Right kidney (tissue), 1 donor: ENCODE measurements at regions not wholly inside any gene's neighbourhood (a gene's known extent, or its start where the extent isn't known, plus 50 kb on each side); places are given as distances from the start of the nearest gene placed in this dataset.
"Not testable (repeated sequence)": the region's sequence is repeated elsewhere in the genome, so short reads cannot be mapped to it uniquely, and the experiment has no call there.

Experiments
- DNase-seq: peaks from one replicate; pipeline ENCODE4 v3.0.0-alpha.2; 2016

DNA sequence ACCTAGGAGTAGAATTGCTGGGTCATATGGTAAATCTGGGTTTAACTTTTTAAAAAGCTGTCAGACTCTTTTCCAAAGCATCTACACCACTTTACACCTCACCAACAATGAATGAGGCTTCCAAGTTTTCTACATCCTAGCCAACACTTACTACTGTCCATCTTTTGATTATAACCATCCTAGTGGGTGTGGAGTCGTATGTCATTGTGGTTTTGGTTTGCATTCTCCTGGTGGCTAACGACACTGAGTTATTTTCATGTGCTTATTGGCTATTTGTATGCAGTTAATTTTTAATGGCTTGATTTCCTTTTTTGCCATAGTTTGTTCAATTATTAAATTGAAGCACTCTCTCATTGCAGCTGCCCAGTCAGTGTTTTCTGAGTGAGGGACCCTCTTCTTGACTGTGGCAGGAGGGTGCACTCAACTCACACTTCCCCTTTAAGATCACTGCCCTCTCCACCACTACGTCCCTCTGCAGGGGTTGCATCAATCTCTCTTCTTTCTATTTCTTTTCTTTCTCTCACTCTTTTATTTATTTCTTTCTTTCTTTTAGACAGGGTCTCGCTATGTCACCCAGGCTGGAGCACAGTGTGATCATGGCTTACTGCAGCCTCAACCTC is 182.3 kb downstream of the C9orf152 start:
- DNase-seq, result no peak

DNA sequence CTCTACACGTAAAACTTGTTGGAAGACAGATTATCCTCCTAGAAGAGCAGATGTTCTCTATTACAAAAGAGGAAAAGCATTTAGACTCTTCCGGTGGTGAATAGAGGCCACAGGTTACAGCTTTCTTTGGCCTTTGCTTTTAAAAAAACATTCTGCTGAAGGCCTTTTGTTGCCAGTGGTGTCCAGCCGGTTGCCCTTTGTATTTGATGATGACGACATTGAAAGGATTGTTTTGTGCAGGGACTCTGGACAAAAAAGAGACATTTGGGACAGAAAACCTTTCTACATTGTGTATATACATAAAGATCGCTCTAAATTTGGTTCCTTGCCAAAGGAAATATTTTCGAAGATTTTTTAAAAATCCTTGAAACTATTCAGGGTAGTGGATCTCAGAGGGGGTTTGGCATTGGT is 180.3 kb downstream of the C9orf152 start:
- DNase-seq, result peak; percentile 30

DNA sequence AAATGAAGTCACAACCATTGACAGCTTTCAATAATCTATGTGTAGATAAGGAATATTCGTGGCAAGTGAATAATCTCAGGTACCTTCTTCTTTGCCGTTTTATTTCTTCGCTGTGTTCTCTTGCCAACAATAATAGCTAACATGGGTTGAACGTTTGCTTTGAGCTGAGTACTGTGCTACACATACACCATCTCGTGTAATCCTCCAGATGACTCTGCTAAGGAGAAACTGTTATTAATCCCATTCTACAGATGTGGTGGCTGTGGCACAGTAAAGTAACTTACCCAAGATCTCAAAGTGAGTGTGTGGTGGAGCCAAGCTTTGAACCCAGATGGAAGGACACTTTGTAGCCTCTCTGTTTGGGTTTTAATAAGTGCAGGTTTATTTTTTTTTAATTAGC is 179.7 kb downstream of the C9orf152 start:
- DNase-seq, result no peak

DNA sequence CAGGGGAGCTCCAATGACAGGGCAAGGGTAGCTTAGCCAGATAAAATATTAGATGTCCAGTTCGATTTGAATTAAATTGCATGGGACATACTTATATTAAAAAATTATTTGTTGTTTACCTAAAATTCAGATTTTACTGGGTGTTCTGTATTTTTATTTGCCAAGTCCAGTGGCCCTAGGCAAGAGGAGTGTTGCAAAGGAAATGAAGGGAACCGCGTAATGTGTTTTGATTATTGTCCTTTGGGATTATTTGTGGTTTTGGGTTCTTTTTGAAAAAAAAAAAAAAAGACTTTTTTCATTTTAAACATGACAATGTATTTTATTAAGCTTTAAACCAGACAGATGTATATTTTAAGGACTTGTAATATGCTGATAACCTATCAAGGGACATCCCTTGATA is 179.3 kb downstream of the C9orf152 start:
- DNase-seq, result no peak

DNA sequence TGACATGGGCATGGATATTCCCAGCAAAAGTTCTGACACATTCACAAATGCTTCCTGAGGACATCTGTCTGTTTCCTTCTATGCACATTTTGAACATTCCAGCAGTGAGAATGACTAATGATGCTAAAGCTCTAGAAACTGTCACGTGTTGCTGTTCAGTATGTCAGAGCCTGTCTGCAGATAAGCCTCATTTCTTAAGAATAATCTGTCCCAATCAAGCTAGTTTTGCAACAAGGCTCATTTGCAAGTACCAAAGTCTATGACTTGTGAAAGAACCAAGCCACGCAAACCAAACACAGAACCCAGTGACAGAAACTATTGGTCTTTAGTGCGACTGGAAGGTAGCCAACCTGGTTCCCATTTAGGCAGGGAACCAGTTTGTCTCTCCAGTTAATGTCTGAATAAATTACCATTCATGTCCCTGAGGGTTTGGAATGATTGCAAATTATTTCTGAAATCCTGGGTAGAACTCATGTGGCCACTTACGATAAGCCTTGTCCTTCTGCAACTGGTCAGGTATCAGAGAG is 178.5 kb downstream of the C9orf152 start:
- DNase-seq, result no peak

DNA sequence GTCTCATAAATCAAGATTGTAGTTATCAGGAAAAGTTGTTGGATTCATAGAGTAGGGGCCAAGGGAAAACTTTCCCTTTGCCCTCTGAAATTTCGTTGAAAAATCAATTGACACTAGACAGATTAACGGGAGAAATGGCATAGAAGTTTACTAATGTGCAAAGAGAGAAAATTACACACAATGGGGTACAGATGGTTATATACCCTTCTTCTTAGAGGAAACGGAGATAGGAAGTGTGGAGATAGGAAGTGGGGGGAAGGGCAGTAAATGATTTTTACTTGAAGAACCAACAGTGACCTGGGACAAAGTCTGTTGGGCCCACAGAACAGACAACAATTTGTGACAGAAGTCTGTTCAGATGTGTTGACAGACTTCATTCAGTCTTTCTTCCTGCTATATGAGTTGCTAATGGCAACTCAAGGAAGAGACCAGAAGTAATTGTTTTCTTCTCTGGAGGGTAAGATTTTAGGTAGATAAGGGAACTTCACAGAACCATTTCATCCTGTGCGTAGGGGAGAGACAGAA is 177.9 kb downstream of the C9orf152 start:
- no peak for DNase-seq

DNA sequence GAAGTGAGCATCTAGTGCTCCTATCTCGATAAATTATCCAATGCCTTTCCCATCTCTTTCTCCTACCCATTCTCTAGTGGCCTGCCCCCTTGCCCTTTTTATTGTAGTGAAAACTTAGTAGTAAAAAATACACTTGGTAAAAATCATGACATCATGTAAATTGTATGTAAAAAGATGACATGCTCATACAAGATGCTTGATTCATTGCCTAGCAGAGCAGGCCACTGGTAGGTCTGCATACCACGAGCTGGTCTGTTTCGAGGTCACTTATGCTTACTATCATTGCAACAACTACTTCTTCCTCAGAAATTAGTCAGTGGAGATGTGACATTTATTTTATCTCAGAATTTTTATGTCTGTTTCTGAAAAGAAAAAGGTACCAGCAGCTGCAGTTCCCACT is 177.3 kb downstream of the C9orf152 start:
- no peak for DNase-seq

DNA sequence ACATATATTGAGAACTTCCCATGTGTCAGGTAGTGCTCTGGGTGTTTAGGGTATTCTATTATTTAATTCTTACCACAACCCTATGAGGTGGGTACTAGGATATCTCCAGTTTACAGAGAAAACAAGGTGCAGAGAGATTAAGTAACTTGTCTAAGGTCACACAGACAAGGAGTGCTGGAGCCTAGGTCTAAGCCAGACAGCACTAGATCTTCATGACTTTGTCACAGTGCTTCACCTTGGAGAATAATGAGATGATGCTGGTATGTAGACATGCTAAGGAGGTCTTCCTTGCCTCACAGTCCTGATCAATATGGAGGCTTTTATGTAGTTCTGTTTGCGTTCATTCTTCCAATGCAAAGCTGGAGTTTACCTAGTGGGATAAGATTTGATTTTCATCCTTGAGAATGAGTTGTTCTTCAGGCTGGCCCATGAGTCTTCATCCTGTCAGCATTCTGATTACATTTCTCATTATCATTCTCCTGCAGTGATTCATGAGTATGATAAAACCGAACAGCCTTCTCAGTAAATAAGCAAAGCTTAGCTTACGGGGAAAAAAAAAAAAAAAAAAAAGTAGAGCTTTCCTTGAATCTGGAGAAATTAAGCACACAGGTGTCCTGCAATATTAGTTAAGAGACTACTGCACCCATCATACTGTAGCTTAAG is 176.3 kb downstream of the C9orf152 start:
- no peak for DNase-seq

DNA sequence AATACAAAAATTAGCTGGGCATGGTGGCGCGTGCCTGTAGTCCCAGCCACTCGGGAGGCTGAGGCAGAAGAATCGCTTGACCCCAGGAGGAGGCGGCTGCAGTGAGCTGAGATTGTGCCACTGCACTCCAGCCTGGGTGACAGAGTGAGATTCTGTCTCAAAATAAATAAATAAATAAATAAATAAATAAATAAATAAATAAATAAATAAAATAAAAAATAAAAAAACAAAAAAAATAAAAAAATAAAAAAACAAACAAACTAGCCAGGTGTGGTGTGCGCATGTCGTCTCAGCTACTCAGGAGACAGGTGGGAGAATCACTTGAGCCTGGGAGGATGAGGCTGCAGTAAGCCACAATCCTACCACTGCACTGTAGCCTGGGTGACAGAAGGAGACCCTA is 175.4 kb downstream of the C9orf152 start:
- DNase-seq, result not testable (repeated sequence)

DNA sequence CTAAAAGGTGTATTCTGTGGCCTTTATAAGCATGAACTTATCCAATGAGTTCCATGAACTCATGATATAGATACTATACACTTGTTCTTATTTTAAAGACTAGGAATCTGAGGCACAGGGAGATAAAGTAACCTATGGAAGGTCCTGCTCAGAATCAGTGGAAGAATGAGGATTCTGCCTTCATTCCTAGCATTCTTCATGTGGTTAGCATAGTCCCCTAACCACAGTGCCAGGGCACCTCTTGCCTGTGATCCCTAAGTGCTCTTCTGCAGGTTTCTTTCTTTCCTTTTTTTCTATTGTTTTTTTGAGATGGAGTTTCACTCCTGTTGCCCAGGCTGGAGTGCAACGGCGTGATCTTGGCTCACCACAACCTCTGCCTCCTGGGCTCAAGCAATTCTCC is 174.1 kb downstream of the C9orf152 start:
- DNase-seq, result no peak

DNA sequence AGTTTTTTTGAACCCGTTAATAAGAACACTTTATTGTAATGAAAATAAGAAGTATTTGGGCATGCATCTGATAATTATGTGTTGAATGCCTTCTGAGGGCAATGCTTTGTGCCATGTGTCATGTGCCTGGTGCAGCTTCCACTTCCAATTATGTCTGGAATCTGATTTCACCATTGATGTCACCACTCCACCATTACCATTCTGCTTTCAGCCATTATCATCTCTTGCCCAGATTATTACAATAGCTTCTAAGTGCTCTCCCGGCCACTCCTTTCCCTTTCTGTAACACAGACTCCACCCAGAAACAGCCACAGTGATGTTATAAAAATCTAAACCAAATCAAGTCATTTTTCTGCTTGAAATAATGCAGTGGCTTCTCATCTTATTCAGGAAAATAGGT is 171.7 kb downstream of the C9orf152 start:
- no peak for DNase-seq

DNA sequence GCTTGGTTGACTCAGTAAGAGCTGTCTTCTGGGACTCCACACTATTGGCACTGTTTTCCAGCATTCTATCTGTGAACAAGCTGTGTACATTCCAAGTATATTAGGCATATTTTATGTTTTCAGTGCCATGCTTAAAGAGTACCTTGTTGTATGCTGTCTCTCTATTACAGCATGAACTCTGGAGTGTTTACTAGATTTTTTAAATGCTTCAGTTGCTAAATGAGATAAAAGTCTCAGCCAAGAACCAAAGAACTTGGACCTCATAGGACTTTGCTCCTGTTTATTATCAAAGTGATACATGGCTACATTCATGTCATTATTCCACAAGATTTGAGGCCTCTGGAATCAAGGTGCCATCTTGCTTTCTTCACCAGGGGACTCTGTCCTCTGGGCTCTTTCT is 167.2 kb downstream of the C9orf152 start:
- no peak for DNase-seq

DNA sequence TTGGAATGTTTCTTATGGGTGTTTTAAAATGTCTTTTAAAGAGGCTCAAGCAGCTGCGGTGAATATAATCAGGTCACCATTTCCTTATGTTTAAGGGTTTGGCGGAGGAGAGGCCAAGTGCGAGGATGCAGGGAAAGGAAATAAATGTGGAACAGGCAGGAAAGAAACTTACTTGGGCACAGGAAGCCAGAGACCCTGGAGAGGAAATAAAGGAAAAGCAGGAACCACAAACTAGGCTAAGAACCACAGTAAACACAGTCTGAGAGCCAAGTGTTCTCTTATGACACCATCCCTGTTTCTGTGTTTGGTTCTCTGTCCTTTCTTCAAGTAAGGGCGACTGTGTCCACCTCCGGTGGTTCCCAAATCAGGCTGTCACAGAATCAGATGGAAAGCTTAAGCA is 166.5 kb downstream of the C9orf152 start:
- no peak for DNase-seq

DNA sequence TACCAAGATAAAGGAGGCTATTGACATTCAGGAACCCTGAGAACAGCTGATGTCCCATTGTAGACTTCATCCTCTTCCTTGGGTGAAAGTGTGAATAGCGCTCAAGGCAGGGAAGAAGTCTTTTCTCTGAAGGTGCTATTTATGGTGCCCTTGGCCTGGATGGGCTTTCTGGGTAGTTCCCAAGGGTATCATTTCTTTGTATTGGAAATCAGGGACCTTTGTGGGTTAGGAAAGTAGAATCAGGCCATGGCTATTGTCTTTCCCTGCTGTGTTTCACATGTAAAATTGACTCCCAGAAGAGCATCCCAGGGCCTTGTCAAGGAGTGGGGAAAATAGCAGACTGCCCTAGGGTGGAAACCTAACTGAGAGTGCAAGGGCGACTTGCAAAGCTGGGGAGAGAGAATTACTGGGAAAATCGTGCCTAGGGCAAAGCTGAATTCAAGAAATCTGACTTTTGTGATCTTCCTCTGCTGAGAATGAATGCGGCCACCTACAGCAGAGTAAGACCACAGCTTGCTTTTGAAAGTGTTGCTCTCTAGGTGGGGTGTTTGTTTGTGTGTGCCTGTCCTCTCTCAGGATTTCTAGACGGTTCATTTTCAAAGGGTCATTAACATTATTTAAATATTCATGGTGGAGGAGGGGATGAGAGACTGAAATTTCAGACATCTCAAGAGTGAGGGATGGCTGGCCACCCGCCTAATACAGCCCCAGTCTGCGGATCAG is 160.6 kb downstream of the C9orf152 start:
- DNase-seq, result no peak

DNA sequence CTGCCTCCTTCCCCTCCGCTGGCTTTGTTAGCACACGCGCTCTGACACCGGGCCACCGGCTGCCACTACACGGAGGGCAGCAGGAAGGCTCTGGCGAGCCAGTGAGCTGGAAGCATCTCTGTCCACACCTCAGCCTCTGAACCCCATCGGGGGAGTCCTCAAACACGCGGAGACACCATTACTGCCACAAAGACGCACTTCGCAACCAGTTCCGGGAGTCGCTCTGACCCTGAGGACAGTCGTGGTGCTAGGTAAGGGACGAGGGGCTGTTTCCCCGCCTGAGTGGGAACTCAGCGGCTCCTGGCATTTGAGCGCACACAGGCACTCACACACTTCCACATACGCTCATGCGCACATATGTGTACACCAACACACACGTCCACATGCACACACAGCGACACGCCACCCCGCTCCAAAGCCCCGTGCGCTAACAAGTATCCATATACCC is 160.0 kb downstream of the C9orf152 start:
- DNase-seq, result peak; percentile 72

DNA sequence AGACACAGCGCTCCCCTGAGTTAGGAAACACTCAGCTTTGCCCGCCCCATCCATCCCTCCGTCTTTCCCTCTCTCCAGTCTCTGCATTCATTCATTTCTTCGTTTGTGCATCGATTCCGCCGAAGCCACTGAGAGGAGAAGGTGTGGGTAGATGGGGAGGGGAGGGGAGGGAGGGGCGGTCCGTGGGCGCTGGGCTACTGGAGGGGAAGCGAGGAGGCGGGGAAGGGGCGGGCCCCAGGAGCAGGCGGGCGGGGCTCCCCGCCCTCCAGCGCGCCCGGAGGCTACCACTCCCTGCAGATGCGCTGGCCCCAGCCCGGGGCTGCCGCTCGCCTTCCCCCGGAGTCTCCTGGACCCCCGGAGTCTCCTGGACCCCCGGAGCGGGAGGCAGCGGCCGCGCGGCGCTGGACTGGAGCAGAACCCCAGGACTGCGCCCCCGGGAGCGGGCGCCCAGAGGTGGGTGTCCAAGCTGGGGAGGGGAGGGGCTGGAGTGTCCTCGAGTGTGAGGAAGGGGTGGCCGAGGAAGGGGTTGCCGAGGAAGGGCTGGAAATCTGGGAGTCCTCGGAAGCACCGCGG is 159.5 kb downstream of the C9orf152 start:
- no peak for DNase-seq

DNA sequence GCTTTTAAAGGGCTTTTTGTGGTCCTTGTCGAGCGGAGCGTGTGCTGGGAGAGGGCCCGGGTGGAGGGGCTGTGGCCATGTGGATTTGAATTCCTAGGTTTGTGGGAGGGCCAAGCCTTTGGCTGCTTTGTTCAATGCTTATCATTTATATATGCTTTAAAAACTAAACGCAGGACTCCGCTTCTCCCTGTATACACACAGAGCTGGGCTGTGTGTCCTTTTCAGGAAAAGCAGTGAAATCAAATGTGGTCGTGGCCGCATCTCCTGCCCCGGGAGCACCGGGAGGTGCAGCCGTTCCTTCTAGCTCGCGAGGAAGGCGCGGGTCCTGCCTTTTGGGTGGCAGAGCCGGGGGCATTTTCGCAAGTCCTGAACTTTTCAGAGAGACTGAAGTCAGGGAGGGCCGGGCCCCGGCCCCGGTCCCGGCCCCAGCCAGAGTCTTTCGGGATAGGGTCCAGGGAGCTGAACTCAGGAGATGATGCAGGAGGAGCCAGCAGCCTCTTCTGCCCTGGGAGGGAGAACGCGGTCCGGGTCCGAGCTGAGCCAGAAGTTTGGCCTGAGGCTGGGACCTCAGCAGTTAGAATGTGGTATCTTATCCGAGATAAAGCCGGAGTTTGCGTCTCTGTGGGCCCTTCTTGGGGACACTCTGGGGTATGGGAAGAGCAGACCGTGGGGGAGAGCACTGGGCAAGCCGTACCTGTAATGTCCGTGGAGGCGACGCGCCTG is 158.8 kb downstream of the C9orf152 start:
- DNase-seq, result peak; percentile 79

DNA sequence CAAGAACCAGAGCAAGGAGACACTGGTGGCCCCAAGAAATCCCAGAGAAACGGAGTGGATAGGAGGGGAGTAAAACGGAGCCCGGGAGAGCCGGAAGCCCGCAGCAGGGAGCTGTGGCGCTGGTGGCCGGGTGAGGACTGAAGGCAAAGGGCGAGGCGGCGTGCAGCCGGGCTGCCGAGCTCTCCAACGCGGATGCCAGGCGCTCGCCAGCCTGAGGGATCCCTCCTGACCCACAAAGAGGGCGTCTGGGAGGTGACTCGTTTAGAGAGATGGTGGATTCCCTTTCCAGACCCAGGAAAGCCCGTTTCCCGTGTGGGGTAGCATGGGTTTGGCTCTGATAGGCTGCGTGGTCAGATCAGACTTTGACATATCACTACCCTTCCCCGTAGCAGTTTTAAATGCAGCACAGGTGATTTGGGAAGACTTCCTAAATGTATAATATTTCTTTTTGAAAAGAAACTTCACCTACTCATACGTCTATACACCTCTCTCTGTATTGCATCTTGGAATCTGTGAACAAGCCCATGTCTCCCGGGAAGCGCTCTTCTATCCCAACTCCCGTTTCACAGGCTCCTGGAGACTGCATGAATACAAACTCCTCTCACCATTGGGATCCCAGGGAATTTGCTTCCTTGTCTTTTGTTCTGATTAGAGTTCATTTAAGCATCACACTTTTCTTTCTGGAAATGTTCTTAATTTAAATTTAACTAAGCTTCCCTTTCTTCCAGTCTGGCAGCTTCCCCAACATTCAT is 158.1 kb downstream of the C9orf152 start:
- peak; percentile 69 for DNase-seq

DNA sequence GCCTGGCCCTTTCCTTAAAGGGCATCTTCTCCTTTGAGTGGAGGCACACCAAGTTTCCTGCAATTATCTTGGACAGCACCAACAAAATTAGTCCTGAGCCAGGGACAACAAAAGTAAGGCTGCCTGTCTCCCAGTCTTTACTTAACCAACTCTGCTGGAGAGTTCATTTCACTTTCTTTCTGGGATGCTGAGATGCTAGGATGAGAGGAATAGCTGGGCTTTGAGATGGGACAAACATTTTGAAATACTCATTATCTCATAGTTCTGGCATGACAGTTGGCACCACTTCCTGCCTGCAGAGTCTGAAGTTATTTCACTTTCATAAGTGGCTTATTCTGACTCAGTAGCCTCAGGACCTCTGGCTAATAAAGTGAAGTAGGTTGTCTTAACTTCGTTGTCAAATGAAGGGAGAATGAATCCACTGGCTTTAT is 157.0 kb downstream of the C9orf152 start:
- DNase-seq, result no peak

DNA sequence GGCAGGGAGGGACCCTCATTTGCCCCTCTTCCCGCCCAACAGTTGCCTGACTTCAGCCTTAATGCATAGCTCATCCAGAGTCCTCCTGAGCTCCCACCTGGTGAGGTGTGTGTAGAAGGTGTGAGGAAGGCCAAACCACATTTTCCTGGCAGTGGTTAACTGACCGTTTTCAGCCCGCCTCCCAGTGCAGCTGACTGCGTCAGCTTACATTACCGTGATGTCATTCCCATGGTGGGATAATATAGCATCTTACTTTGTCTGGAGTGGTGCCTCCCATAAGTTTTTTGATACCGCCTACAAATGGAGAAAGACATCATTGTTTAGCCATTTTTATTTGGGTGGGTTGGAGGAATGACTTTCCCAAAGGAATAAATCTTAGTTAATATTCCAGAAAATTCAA is 151.9 kb downstream of the C9orf152 start:
- DNase-seq, result no peak

DNA sequence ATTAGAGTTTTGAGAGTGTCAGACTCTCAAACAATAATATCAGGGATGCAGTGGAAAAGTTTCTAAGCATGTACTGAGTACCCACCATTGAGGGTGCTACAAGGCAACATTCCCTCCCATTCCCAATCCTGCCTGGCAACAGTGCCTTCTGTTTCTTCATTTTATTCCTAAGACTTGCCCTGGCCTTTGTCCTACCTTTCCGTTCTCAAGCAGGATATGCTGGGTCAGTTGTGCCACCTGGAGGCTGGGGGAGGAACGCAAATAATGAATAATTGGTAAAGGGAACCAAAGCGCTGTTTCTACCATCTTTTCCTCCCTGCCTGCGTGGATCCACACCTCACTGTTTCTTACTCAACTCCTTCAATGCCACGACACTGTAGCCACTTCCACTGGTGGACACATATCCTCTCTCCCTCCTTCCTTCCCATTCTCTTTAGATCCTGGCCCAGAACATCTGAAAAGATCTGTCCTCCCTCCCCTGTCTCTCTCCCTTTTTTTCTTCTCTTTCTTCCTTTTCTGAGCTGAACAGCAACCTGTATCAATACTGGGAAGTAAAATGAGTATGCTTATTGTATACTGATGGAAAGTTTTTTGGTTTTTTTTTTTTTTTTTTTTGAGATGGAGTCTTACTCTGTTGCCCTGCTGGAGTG is 149.5 kb downstream of the C9orf152 start:
- no peak for DNase-seq
